GM21390 (cell line): ENCODE measurements at regions not wholly inside any gene's neighbourhood (a gene's known extent, or its start where the extent isn't known, plus 50 kb on each side); places are given as distances from the start of the nearest gene placed in this dataset.
"Not testable (repeated sequence)": the region's sequence is repeated elsewhere in the genome, so short reads cannot be mapped to it uniquely, and the experiment has no call there.

Source experiments
- ATAC-seq: cut with Tn5 transposase; IDR thresholded peaks from one replicate; pipeline ENCODE4 v1.9.1; 2021; ENCODE audit not compliant: unreplicated experiment

GRCh38 chr16:72657791-72658190, 390.1 kb downstream of the ZFHX3 start:
- peak; percentile 93 for ATAC-seq

GRCh38 chr16:72657164-72657563, 390.8 kb downstream of the ZFHX3 start:
- no peak for ATAC-seq

- ATAC-seq = no peak
These were observed 393.4 kb downstream of the ZFHX3 start for GRCh38 chr16:72654535-72654934.

GRCh38 chr16:72649254-72649944, 398.5 kb downstream of the ZFHX3 start:
- peak; percentile 51 for ATAC-seq

GRCh38 chr16:72646615-72647014, 401.3 kb downstream of the ZFHX3 start:
- ATAC-seq = no peak

GRCh38 chr16:72645538-72645937, 402.4 kb downstream of the ZFHX3 start:
- ATAC-seq = no peak

GRCh38 chr16:72644911-72645310, 403.0 kb downstream of the ZFHX3 start:
- ATAC-seq = no peak

- ATAC-seq = no peak
These were observed 408.4 kb downstream of the ZFHX3 start for GRCh38 chr16:72639494-72639893.

- ATAC-seq = no peak
These were observed 410.6 kb downstream of the ZFHX3 start for GRCh38 chr16:72637306-72637705.

GRCh38 chr16:72635694-72636093, 412.2 kb downstream of the ZFHX3 start:
- ATAC-seq = no peak

- ATAC-seq = no peak
These were observed 412.8 kb downstream of the ZFHX3 start for GRCh38 chr16:72635104-72635503.

- ATAC-seq = not testable (repeated sequence)
These were observed 420.6 kb downstream of the ZFHX3 start for GRCh38 chr16:72627182-72627896.

- no peak for ATAC-seq
These were observed 421.3 kb downstream of the ZFHX3 start for GRCh38 chr16:72626623-72627022.

- ATAC-seq = no peak
These were observed 426.3 kb downstream of the ZFHX3 start for GRCh38 chr16:72621651-72622050.

GRCh38 chr16:72620853-72621252, 427.1 kb downstream of the ZFHX3 start:
- ATAC-seq = no peak

GRCh38 chr16:72620348-72620747, 427.6 kb downstream of the ZFHX3 start:
- no peak for ATAC-seq

- ATAC-seq = no peak
These were observed 432.1 kb downstream of the ZFHX3 start for GRCh38 chr16:72615856-72616255.

- no peak for ATAC-seq
These were observed 435.2 kb downstream of the ZFHX3 start for GRCh38 chr16:72612718-72613117.

GRCh38 chr16:72612256-72612655, 435.7 kb downstream of the ZFHX3 start:
- no peak for ATAC-seq

GRCh38 chr16:72609933-72610332, 438.0 kb upstream of the PMFBP1 start:
- ATAC-seq = no peak

- no peak for ATAC-seq
These were observed 437.1 kb upstream of the PMFBP1 start for GRCh38 chr16:72609066-72609465.

GRCh38 chr16:72604375-72604774, 432.4 kb upstream of the PMFBP1 start:
- no peak for ATAC-seq

GRCh38 chr16:72602499-72602898, 430.5 kb upstream of the PMFBP1 start:
- ATAC-seq = no peak
